WTC11 (cell line): ENCODE measurements at regions not wholly inside any gene's neighbourhood (a gene's known extent, or its start where the extent isn't known, plus 50 kb on each side); places are given as distances from the start of the nearest gene placed in this dataset.

ENCODE experiments used
- ATAC-seq: fragments of 200-7000 bp; cut with Tn5 transposase; 2 replicates; pipeline ENCODE4 v1.10.0; 2021; ENCODE audit warnings: mild to moderate bottlenecking, moderate library complexity
- CTCF ChIA-PET: fragments of 300-600 bp; sonication (Branson Sonifier 250); formaldehyde crosslinking; loops from one replicate; lab custom pipeline; 2021; ENCODE audit warnings: antibody characterized with exemption; lab: Charles Lee
- POLR2A ChIA-PET: fragments of 350-600 bp; sonication (Branson Sonifier 250); formaldehyde crosslinking; loops from one replicate; lab custom pipeline; 2021; ENCODE audit warnings: antibody characterized with exemption; lab: Charles Lee
- DNase-seq: peaks from one replicate; pipeline ENCODE4 v3.0.0; 2021; ENCODE audit warnings: low spot score
- H3K27ac Mint-ChIP-seq: 2 replicates; pipeline ENCODE4 v1.8.0; 2021; ENCODE audit warnings: mixed read lengths
- H3K27me3 Mint-ChIP-seq: 2 replicates; pipeline ENCODE4 v1.8.0; 2021; ENCODE audit warnings: low read depth, mild to moderate bottlenecking, moderate library complexity, mixed read lengths
- H3K36me3 Mint-ChIP-seq: 2 replicates; pipeline ENCODE4 v1.8.0; 2021; ENCODE audit warnings: mixed read lengths
- H3K4me1 Mint-ChIP-seq: 2 replicates; pipeline ENCODE4 v1.8.0; 2022; ENCODE audit warnings: mixed read lengths
- H3K4me3 Mint-ChIP-seq: 2 replicates; pipeline ENCODE4 v1.8.0; 2021; ENCODE audit warnings: mild to moderate bottlenecking, moderate library complexity, mixed read lengths
- H3K9me3 Mint-ChIP-seq: 2 replicates; pipeline ENCODE4 v1.8.0; 2021; ENCODE audit warnings: mixed read lengths
- FOXK1 ChIP-seq: sonication (generic); formaldehyde crosslinking; IDR thresholded peaks from 2 replicates; pipeline ENCODE4 v1.8.0; 2022; ENCODE audit warnings: mild to moderate bottlenecking, moderate library complexity, missing genetic modification reagents
- FOXP1 ChIP-seq: sonication (generic); formaldehyde crosslinking; IDR thresholded peaks from 2 replicates; pipeline ENCODE4 v1.8.0; 2022; ENCODE audit warnings: missing genetic modification reagents, mild to moderate bottlenecking, moderate library complexity, borderline replicate concordance
- GABPB1 ChIP-seq: sonication (generic); formaldehyde crosslinking; IDR thresholded peaks from 2 replicates; pipeline ENCODE4 v1.8.1; 2023; ENCODE audit warnings: mild to moderate bottlenecking, missing genetic modification reagents
- MYBL2 ChIP-seq: sonication (generic); formaldehyde crosslinking; IDR thresholded peaks from 2 replicates; pipeline ENCODE4 v1.8.1; 2023; ENCODE audit warnings: mild to moderate bottlenecking, moderate library complexity, missing genetic modification reagents
- RELA ChIP-seq: sonication (generic); formaldehyde crosslinking; IDR thresholded peaks from 2 replicates; pipeline ENCODE4 v1.8.1; 2022; ENCODE audit warnings: missing genetic modification reagents, mild to moderate bottlenecking, borderline replicate concordance
- SMAD4 ChIP-seq: sonication (generic); formaldehyde crosslinking; IDR thresholded peaks from 2 replicates; pipeline ENCODE4 v1.8.0; 2022; ENCODE audit warnings: mild to moderate bottlenecking, missing genetic modification reagents
- TCF7 ChIP-seq: sonication (generic); formaldehyde crosslinking; IDR thresholded peaks from 2 replicates; pipeline ENCODE4 v1.8.0; 2022; ENCODE audit warnings: mild to moderate bottlenecking, low read depth, missing genetic modification reagents, moderate library complexity
- TP53 ChIP-seq: sonication (generic); formaldehyde crosslinking; IDR thresholded peaks from 2 replicates; pipeline ENCODE4 v1.8.1; 2023; ENCODE audit warnings: mild to moderate bottlenecking, missing genetic modification reagents
- ZNF219 ChIP-seq: sonication (generic); formaldehyde crosslinking; IDR thresholded peaks from 2 replicates; pipeline ENCODE4 v1.8.0; 2023; ENCODE audit warnings: missing genetic modification reagents, mild to moderate bottlenecking, borderline replicate concordance
- TF ChIP-seq, protein P1 (sequence below): sonication (generic); formaldehyde crosslinking; conservative IDR thresholded peaks from 2 replicates; pipeline ENCODE4 v1.8.1; 2023; ENCODE audit warnings: mild to moderate bottlenecking, low read depth, missing genetic modification reagents, moderate library complexity
- TF ChIP-seq, protein P2 (sequence below): sonication (generic); formaldehyde crosslinking; IDR thresholded peaks from 2 replicates; pipeline ENCODE4 v1.8.1; 2022; ENCODE audit warnings: low read depth, mild to moderate bottlenecking, moderate library complexity, missing genetic modification reagents, borderline replicate concordance
- TF ChIP-seq, protein P3 (sequence below): fragments of 250-450 bp; sonication (Bioruptor Pico); IDR thresholded peaks from 2 replicates; pipeline ENCODE4 v1.9.0; 2021; ENCODE audit warnings: moderate library complexity, mild to moderate bottlenecking, inconsistent platforms, borderline replicate concordance
- TF ChIP-seq, protein P4 (sequence below): sonication (generic); formaldehyde crosslinking; IDR thresholded peaks from 2 replicates; pipeline ENCODE4 v1.8.1; 2022; ENCODE audit warnings: mild to moderate bottlenecking, moderate library complexity, missing genetic modification reagents
- TF ChIP-seq, protein P5 (sequence below): fragments of 250-450 bp; sonication (Bioruptor Pico); IDR thresholded peaks from 2 replicates; pipeline ENCODE4 v2.1.2; 2022; ENCODE audit warnings: mild to moderate bottlenecking, moderate library complexity
- TF ChIP-seq, protein P6 (sequence below): sonication (generic); formaldehyde crosslinking; IDR thresholded peaks from 2 replicates; pipeline ENCODE4 v1.8.0; 2022; ENCODE audit warnings: mild to moderate bottlenecking, missing genetic modification reagents
- TF ChIP-seq, protein P7 (sequence below): sonication (generic); formaldehyde crosslinking; IDR thresholded peaks from 2 replicates; pipeline ENCODE4 v1.8.1; 2023; ENCODE audit warnings: mild to moderate bottlenecking, missing genetic modification reagents, moderate library complexity
- TF ChIP-seq, protein P8 (sequence below): sonication (generic); formaldehyde crosslinking; IDR thresholded peaks from 2 replicates; pipeline ENCODE4 v1.8.0; 2022; ENCODE audit warnings: missing genetic modification reagents

DNA sequence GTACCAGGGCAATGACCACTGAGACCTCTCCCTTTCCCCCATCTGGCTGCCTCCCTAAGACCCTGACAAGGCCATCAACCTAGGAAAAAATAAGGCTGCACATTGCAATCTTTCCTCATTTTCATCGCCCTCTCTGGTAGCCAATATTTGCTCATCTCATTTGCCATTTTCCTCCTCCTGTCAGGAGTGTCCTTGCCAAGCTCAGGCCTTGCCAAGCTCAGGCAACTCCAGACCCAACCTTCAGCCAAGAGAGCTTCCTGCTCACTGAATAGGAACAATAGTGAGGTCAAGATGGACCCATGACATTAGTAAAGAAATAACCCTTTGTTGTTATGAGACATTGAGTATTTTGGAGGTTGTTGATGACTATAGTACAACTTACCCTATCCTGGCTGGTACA is 380.3 kb downstream of the RSL24D1 start (continued):
- TF ChIP-seq, protein P1, sequence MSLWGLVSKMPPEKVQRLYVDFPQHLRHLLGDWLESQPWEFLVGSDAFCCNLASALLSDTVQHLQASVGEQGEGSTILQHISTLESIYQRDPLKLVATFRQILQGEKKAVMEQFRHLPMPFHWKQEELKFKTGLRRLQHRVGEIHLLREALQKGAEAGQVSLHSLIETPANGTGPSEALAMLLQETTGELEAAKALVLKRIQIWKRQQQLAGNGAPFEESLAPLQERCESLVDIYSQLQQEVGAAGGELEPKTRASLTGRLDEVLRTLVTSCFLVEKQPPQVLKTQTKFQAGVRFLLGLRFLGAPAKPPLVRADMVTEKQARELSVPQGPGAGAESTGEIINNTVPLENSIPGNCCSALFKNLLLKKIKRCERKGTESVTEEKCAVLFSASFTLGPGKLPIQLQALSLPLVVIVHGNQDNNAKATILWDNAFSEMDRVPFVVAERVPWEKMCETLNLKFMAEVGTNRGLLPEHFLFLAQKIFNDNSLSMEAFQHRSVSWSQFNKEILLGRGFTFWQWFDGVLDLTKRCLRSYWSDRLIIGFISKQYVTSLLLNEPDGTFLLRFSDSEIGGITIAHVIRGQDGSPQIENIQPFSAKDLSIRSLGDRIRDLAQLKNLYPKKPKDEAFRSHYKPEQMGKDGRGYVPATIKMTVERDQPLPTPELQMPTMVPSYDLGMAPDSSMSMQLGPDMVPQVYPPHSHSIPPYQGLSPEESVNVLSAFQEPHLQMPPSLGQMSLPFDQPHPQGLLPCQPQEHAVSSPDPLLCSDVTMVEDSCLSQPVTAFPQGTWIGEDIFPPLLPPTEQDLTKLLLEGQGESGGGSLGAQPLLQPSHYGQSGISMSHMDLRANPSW (CRISPR knock-in tag): no peak
- TF ChIP-seq, all 79 proteins: peak for 0

DNA sequence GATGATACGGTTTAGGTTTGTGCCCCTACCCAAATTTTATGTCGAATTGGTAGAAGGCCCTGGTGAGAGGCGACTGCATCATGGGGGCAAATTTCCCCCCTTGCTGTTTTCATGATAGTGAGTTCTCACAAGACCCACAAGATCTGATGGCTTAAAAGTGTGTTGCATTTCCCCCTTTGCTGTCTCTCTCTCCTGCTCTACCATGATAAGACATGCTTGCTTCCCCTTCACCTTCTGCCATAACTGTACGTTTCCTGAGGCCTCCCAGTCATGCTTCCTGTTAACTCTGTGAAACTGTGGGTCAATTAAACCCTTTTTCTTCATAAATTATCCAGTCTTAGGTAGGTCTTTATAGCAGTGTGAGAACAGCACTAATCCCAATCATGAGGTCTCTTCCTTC is 381.2 kb downstream of the RSL24D1 start:
- ATAC-seq: no peak
- Mint-ChIP-seq H3K36me3 (peaks cover 12% of the 10 kb centered on the region), H3K27me3 (no peaks in the 10 kb centered on the region), H3K4me1 (peaks cover 6% of the 10 kb centered on the region), H3K4me3 (no peak overlapping the region), H3K9me3 (peaks cover 31% of the 10 kb centered on the region), H3K27ac (no peak overlapping the region)
- ChIA-PET POLR2A (no interaction called here), CTCF (no interaction called here)
- TF ChIP-seq, protein P2, sequence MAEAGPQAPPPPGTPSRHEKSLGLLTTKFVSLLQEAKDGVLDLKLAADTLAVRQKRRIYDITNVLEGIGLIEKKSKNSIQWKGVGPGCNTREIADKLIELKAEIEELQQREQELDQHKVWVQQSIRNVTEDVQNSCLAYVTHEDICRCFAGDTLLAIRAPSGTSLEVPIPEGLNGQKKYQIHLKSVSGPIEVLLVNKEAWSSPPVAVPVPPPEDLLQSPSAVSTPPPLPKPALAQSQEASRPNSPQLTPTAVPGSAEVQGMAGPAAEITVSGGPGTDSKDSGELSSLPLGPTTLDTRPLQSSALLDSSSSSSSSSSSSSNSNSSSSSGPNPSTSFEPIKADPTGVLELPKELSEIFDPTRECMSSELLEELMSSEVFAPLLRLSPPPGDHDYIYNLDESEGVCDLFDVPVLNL (CRISPR knock-in tag): no peak
- TF ChIP-seq, protein P3, sequence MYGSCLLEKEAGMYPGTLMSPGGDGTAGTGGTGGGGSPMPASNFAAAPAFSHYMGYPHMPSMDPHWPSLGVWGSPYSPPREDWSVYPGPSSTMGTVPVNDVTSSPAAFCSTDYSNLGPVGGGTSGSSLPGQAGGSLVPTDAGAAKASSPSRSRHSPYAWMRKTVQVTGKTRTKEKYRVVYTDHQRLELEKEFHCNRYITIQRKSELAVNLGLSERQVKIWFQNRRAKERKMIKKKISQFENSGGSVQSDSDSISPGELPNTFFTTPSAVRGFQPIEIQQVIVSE (CRISPR knock-in tag): no peak
- TF ChIP-seq ZNF219 (CRISPR knock-in tag): no peak
- no peak for TF ChIP-seq RELA (CRISPR knock-in tag)
- no peak for DNase-seq

DNA sequence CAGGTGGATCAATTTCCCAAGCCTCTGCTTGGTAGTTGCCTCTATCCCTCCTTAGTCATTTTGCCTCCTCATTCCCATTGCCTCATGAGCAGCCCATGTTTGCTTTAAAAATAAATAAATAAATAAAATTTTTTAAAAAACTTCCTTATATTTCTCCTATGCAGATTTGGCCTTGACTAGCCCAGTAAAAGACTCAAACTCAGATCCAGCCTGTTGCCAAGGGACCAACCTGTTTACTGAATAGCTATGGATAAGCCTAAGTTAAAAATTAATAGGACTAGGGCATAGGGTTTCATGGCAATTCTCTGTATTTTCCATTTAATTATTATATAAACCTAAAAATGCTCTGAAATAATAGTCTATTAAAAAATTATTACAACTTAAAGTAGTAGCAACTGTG is 384.4 kb downstream of the RSL24D1 start:
- TF ChIP-seq, protein P4, sequence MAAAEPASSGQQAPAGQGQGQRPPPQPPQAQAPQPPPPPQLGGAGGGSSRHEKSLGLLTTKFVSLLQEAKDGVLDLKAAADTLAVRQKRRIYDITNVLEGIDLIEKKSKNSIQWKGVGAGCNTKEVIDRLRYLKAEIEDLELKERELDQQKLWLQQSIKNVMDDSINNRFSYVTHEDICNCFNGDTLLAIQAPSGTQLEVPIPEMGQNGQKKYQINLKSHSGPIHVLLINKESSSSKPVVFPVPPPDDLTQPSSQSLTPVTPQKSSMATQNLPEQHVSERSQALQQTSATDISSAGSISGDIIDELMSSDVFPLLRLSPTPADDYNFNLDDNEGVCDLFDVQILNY (CRISPR knock-in tag): no peak
- no peak for TF ChIP-seq FOXK1 (CRISPR knock-in tag)
- TF ChIP-seq SMAD4 (CRISPR knock-in tag): no peak
- no peak for TF ChIP-seq GABPB1
- TF ChIP-seq FOXP1: no peak
- TF ChIP-seq, all 79 proteins: peak for 0
- Mint-ChIP-seq H3K9me3 (peaks cover 31% of the 10 kb centered on the region), H3K4me1 (no peaks in the 10 kb centered on the region), H3K36me3 (peaks cover 12% of the 10 kb centered on the region), H3K27me3 (no peaks in the 10 kb centered on the region), H3K4me3 (no peak overlapping the region), H3K27ac (no peak overlapping the region)
- DNase-seq: no peak
- ATAC-seq: no peak
- CTCF ChIA-PET: no interaction called here
- POLR2A ChIA-PET: no interaction called here

DNA sequence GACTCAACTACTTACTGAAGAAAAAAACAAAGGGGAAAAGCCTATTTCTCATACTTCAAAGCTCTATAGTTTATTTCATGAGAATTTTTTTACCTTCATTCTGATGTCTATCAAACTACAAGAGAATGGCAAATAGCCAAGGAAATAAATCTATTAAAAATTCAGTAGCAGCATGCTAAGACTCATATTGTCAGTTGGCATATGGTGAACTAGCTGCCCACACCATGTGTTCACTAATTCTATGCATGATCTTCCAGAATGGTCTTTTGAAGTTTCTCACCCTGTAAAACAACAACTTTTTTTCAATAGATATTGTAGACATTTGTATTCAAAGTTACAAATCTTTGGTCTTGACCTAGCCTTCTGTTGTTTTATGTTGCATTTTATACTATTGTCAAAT is 386.2 kb downstream of the RSL24D1 start:
- Mint-ChIP-seq H3K27me3 (no peaks in the 10 kb centered on the region), H3K9me3 (peaks cover 27% of the 10 kb centered on the region), H3K4me3 (no peak overlapping the region), H3K36me3 (peaks cover 9% of the 10 kb centered on the region), H3K27ac (no peak overlapping the region), H3K4me1 (no peaks in the 10 kb centered on the region)
- DNase-seq: no peak
- no peak for ATAC-seq
- CTCF ChIA-PET: no interaction called here
- POLR2A ChIA-PET: no interaction called here
- TF ChIP-seq TCF7 (CRISPR knock-in tag) (no peak), TP53 (no peak), MYBL2 (CRISPR knock-in tag) (no peak)
- TF ChIP-seq, protein P5, sequence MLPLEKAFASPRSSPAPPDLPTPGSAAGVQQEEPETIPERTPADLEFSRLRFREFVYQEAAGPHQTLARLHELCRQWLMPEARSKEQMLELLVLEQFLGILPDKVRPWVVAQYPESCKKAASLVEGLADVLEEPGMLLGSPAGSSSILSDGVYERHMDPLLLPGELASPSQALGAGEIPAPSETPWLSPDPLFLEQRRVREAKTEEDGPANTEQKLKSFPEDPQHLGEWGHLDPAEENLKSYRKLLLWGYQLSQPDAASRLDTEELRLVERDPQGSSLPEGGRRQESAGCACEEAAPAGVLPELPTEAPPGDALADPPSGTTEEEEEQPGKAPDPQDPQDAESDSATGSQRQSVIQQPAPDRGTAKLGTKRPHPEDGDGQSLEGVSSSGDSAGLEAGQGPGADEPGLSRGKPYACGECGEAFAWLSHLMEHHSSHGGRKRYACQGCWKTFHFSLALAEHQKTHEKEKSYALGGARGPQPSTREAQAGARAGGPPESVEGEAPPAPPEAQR (CRISPR knock-in tag): no peak
- TF ChIP-seq, protein P6, sequence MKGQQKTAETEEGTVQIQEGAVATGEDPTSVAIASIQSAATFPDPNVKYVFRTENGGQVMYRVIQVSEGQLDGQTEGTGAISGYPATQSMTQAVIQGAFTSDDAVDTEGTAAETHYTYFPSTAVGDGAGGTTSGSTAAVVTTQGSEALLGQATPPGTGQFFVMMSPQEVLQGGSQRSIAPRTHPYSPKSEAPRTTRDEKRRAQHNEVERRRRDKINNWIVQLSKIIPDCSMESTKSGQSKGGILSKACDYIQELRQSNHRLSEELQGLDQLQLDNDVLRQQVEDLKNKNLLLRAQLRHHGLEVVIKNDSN (CRISPR knock-in tag): no peak
- TF ChIP-seq, protein P7, sequence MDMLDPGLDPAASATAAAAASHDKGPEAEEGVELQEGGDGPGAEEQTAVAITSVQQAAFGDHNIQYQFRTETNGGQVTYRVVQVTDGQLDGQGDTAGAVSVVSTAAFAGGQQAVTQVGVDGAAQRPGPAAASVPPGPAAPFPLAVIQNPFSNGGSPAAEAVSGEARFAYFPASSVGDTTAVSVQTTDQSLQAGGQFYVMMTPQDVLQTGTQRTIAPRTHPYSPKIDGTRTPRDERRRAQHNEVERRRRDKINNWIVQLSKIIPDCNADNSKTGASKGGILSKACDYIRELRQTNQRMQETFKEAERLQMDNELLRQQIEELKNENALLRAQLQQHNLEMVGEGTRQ: no peak
- TF ChIP-seq, protein P8, sequence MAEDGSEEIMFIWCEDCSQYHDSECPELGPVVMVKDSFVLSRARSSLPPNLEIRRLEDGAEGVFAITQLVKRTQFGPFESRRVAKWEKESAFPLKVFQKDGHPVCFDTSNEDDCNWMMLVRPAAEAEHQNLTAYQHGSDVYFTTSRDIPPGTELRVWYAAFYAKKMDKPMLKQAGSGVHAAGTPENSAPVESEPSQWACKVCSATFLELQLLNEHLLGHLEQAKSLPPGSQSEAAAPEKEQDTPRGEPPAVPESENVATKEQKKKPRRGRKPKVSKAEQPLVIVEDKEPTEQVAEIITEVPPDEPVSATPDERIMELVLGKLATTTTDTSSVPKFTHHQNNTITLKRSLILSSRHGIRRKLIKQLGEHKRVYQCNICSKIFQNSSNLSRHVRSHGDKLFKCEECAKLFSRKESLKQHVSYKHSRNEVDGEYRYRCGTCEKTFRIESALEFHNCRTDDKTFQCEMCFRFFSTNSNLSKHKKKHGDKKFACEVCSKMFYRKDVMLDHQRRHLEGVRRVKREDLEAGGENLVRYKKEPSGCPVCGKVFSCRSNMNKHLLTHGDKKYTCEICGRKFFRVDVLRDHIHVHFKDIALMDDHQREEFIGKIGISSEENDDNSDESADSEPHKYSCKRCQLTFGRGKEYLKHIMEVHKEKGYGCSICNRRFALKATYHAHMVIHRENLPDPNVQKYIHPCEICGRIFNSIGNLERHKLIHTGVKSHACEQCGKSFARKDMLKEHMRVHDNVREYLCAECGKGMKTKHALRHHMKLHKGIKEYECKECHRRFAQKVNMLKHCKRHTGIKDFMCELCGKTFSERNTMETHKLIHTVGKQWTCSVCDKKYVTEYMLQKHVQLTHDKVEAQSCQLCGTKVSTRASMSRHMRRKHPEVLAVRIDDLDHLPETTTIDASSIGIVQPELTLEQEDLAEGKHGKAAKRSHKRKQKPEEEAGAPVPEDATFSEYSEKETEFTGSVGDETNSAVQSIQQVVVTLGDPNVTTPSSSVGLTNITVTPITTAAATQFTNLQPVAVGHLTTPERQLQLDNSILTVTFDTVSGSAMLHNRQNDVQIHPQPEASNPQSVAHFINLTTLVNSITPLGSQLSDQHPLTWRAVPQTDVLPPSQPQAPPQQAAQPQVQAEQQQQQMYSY: no peak
